GM13977 (cell line): ENCODE measurements at regions not wholly inside any gene's neighbourhood (a gene's known extent, or its start where the extent isn't known, plus 50 kb on each side); places are given as distances from the start of the nearest gene placed in this dataset.

Experiments used
- DNase-seq: peaks from one replicate; pipeline ENCODE4 v3.0.0; 2012; ENCODE audit warnings: low spot score
- CTCF ChIP-seq: IDR thresholded peaks from 2 replicates; pipeline ENCODE4 v1.5.1; 2012; ENCODE audit warnings: mild to moderate bottlenecking, control low read depth; ENCODE audit not compliant: insufficient read depth; ENCODE audit errors: extremely low read depth, missing control alignments
- in situ Hi-C: fragments of 300-500 bp; cut with MboI; formaldehyde crosslinking; loops from one replicate; pipeline ENCODE4 v1.12.0; 2022; ENCODE audit warnings: low sequenced_read_pairs, low pct_unique_long_range_greater_than_20kb, mixed read lengths, inconsistent platforms; ENCODE audit not compliant: unreplicated experiment

DNA sequence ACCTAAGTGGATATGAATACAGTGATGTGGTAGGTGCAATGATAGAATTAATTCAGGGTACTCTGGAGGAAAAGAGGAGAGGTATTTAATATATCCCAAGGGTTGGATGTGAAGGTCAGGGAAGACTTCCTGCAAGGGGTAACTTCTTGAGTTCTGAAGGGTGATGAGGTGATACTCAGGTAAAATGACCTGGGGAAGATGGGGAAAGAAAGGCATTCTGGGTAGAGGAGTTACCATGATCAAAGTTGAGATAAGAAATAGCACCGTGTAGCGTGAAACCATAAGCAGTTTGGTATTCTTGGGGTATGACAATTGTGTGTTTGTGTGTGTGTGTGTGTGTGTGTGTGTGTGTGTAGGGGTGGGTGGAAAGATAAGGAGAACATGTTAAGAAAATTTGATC is 270.4 kb upstream of the LCORL start:
- no peak for DNase-seq
- in situ Hi-C loops = no loop called here
- no peak for TF ChIP-seq CTCF

- no peak for DNase-seq
- in situ Hi-C loops = no loop called here
- TF ChIP-seq CTCF = no peak
These were observed 269.7 kb upstream of the LCORL start for GRCh38 chr4:18291256-18291655.

- in situ Hi-C loops = no loop called here
- DNase-seq = no peak
- no peak for TF ChIP-seq CTCF
These were observed 263.8 kb upstream of the LCORL start for GRCh38 chr4:18285357-18285756.

DNA sequence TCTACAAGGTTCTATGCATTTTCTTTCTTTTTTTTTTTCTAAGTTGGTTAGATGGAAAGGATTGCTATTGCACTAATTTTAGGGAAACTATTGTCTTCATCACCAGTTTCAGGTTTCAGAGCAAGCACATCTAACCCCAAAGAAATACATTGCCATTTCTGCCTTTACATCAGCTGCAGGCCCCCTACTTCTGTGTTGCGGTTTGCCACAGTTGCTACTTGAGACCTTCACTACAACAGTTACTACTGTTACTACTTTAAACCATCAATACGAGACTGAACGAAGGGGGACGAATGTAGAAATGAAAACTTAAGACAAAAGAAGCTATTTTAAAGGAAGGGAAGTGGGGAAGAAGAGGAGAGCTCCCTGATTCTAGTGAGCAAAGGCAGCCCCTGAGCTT is 256.7 kb upstream of the LCORL start:
- TF ChIP-seq CTCF = no peak
- in situ Hi-C loops = no loop called here

GRCh38 chr4:18262832-18263231 is 241.3 kb upstream of the LCORL start:
- no peak for TF ChIP-seq CTCF
- no peak for DNase-seq
- in situ Hi-C loops = no loop called here

More for the DNA sequence above, 256.7 kb upstream of the LCORL start:
- DNase-seq = no peak

GRCh38 chr4:18252052-18252451 is 230.5 kb upstream of the LCORL start:
- TF ChIP-seq CTCF = no peak
- DNase-seq = no peak

GRCh38 chr4:18250564-18250963 is 229.0 kb upstream of the LCORL start:
- in situ Hi-C loops = no loop called here
- DNase-seq = no peak
- no peak for TF ChIP-seq CTCF

More at GRCh38 chr4:18252052-18252451, 230.5 kb upstream of the LCORL start:
- in situ Hi-C loops = no loop called here
